SH-SY5Y (cell line): ENCODE measurements at regions not wholly inside any gene's neighbourhood (a gene's known extent, or its start where the extent isn't known, plus 50 kb on each side); places are given as distances from the start of the nearest gene placed in this dataset.

Experiments used
- GATA2 ChIP-seq: IDR thresholded peaks from 2 replicates; pipeline ENCODE4 v1.6.1; 2011; ENCODE audit warnings: mild to moderate bottlenecking, low read depth, low read length
- GATA3 ChIP-seq: IDR thresholded peaks from 2 replicates; pipeline ENCODE4 v1.6.1; 2011; ENCODE audit warnings: low read depth, mild to moderate bottlenecking, low read length, moderate library complexity

- TF ChIP-seq GATA3 (no peak), GATA2 (no peak)
Measured at GRCh38 chr5:68849103-68849502, 244.7 kb upstream of the SLC30A5 start.

GRCh38 chr5:68849906-68850305, 243.9 kb upstream of the SLC30A5 start:
- TF ChIP-seq GATA3 (no peak), GATA2 (no peak)

GRCh38 chr5:68861099-68861498, 232.7 kb upstream of the SLC30A5 start:
- TF ChIP-seq GATA2: no peak
- TF ChIP-seq GATA3: no peak

GRCh38 chr5:68862560-68862959, 231.3 kb upstream of the SLC30A5 start:
- TF ChIP-seq GATA3 (no peak), GATA2 (no peak)

GRCh38 chr5:68872088-68872839, 221.6 kb upstream of the SLC30A5 start:
- TF ChIP-seq GATA2 (peak; percentile 88), GATA3 (peak; percentile 83)

GRCh38 chr5:68873198-68873597, 220.6 kb upstream of the SLC30A5 start:
- no peak for TF ChIP-seq GATA2
- TF ChIP-seq GATA3: no peak

- TF ChIP-seq GATA2: no peak
- TF ChIP-seq GATA3: no peak
Measured at GRCh38 chr5:68875351-68875750, 218.5 kb upstream of the SLC30A5 start.

- no peak for TF ChIP-seq GATA3
- TF ChIP-seq GATA2: no peak
Measured at GRCh38 chr5:68883436-68883835, 210.4 kb upstream of the SLC30A5 start.

GRCh38 chr5:68884144-68884754, 209.6 kb upstream of the SLC30A5 start:
- TF ChIP-seq GATA3 (peak; percentile 35; the same call in 1 of the 2 replicates), GATA2 (no peak)

GRCh38 chr5:68884883-68885282, 208.9 kb upstream of the SLC30A5 start:
- TF ChIP-seq GATA2: no peak
- TF ChIP-seq GATA3: no peak

- TF ChIP-seq GATA2: no peak
- no peak for TF ChIP-seq GATA3
Measured at GRCh38 chr5:68886814-68887213, 207.0 kb upstream of the SLC30A5 start.

GRCh38 chr5:68891718-68892117, 202.1 kb upstream of the SLC30A5 start:
- TF ChIP-seq GATA2: no peak
- no peak for TF ChIP-seq GATA3

- TF ChIP-seq GATA3 (no peak), GATA2 (no peak)
Measured at GRCh38 chr5:68894673-68895072, 199.1 kb upstream of the SLC30A5 start.

- TF ChIP-seq GATA3: no peak
- no peak for TF ChIP-seq GATA2
Measured at GRCh38 chr5:68898951-68899471, 194.8 kb upstream of the SLC30A5 start.

GRCh38 chr5:68911840-68912690, 181.7 kb upstream of the SLC30A5 start:
- TF ChIP-seq GATA2: no peak
- no peak for TF ChIP-seq GATA3
